Heart right ventricle (tissue), 16 donors: ENCODE measurements at regions not wholly inside any gene's neighbourhood (a gene's known extent, or its start where the extent isn't known, plus 50 kb on each side); places are given as distances from the start of the nearest gene placed in this dataset.

Source experiments
- ATAC-seq, 8 donors: fragments of 200-7000 bp; cut with Tn5 transposase; one replicate each; pipeline ENCODE4 v1.9.1; 2020; ENCODE audit warnings: mild to moderate bottlenecking in 8 of 8, moderate library complexity in 8 of 8, moderate number of reproducible peaks in 1 of 8
- DNase-seq, 2 donors: peaks; one replicate each; pipeline ENCODE4 v3.0.0-alpha.2; 2020
- H3K27ac ChIP-seq, 10 donors: fragments of 200-600 bp; sonication (generic) in 2 of 10; one replicate each; pipeline versions ENCODE4 v1.5.0 to v1.8.0; 2020 to 2022; ENCODE audit warnings: mild to moderate bottlenecking in 3 of 10
- H3K27me3 ChIP-seq, 7 donors: fragments of 200-600 bp; one replicate each; pipeline ENCODE4 v1.8.0; 2021 to 2022; ENCODE audit warnings: mild to moderate bottlenecking in 2 of 7
- H3K36me3 ChIP-seq, 9 donors: fragments of 200-600 bp; sonication (generic) in 1 of 9; one replicate each; pipeline versions ENCODE4 v1.5.0 to v1.8.0; 2020 to 2022; ENCODE audit warnings: mild to moderate bottlenecking in 2 of 9
- H3K4me1 ChIP-seq, 9 donors: fragments of 200-600 bp; sonication (generic) in 1 of 9; one replicate each; pipeline versions ENCODE4 v1.5.0 to v1.8.0; 2020 to 2022; ENCODE audit warnings: mild to moderate bottlenecking in 4 of 9
- H3K4me3 ChIP-seq, 10 donors: fragments of 200-600 bp; sonication (generic) in 2 of 10; one replicate each; pipeline versions ENCODE4 v1.5.0 to v1.8.0; 2020 to 2022; ENCODE audit warnings: mild to moderate bottlenecking in 7 of 10, moderate library complexity in 2 of 10
- H3K9me3 ChIP-seq, 11 donors: fragments of 200-600 bp in 10 of 11; sonication (generic) in 2 of 11; one replicate each; pipeline versions ENCODE4 v1.5.0 to v1.8.0; 2013 to 2022; ENCODE audit warnings: mild to moderate bottlenecking in 2 of 11, control low read depth in 1 of 11, moderate library complexity in 1 of 11
- WGBS, 2 donors: extraction: QIAGEN DNeasy Blood & Tissue Kit; methylation state at CpG; one replicate each; pipeline ENCODE4 v1.1.7; 2013; ENCODE audit warnings: inconsistent platforms in 1 of 2; 5-methylcytosine and 5-hydroxymethylcytosine counted together
- intact Hi-C, 10 donors: fragments of 100-400 bp; cut with DNase I; formaldehyde crosslinking; loops; one replicate each; pipeline versions ENCODE4 v1.11.1 to v1.14.2; 2022
- TF ChIP-seq, protein P1 (sequence below), 9 donors: fragments of 200-600 bp; sonication (generic) in 2 of 9; IDR thresholded peaks; one replicate each; pipeline versions ENCODE4 v1.5.0 to v1.8.0; 2021 to 2022; ENCODE audit warnings: antibody characterized with exemption in 9 of 9, mild to moderate bottlenecking in 5 of 9, moderate library complexity in 1 of 9
- donor health status: Arrhythmogenic right ventricular cardiomyopathy.
- donor health status: ischemic (EF 13 %, LVEDD 7.1; RV severe dilation, severe dysfunction).
- donor health status: healthy with polysubstance abuse.
- donor health status: DM: no; HTN: yes; CAD: no.
- donor health status: DM: no; HTN: no; CAD: no.
- donor health status: ischemic (EF 25% LVEDD 6.9; RV normal size, moderate dysfunction).
- donor health status: ischemic (EF 25% LVEDD 5.7; RV mildly dilated, moderate dysfunction).
- donor health status: healthy.
- donor health status: DM: yes; HTN: yes; CAD: no.
- donor health status: Ischemic cardiomyopathy.
- donor health status: ischemic (EF 35%, LVEDD 5.7; RV mildly dilated, moderate dysfunction).
- donor health status: nonischemic (EF 11% LVEDD 7.7; RV severe dilation, severe dysfunction).
- donor health status: DM: yes; HTN: yes; CAD: no.
- donor health status: PGD.
- donor health status: ischemic (EF 29% LVEDD 5.4; RV normal size, mild dysfunction).
- donor health status: nonischemic (EF 23%, LVEDD 6.1; RV moderate dilation, normal function).

DNA sequence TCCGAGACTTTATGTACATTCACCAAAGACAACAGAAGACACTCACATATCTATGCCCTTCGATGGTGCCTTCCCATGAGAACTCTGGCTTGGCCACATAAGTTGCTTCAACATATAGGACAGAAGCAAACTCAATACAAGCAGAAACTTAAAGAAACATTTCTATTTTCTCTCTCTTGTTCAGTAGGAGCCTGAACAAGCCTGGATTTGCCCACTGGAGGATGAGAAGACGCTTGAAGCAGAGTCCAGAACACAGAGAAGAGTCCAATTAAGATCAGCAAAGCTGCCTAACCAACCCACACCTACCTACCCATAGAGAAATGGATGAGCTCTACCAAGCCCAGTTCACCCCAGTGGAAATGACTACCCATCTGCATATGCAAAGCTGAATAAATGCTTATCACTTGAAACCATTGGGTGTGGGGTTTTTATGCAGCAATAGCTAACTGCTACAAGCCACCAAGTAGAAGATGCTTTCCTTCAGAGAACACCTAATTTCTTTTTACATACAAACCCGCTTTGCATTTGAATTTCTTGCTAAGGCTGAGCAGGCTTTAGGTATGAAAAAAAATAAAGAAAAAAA, 337.9 kb upstream of the DYNLRB2 start:
- 74 to 80% methylated on average over 4 of the region's 4 CpGs for WGBS, 2 donors
- ATAC-seq (no peak), DNase-seq (no peak)
- Histone ChIP-seq H3K27me3 (peaks cover 0 to 10% (median 0%) of the 10 kb centered on the region in 7 donors), H3K9me3 (no peaks in the 10 kb centered on the region), H3K36me3 (no peaks in the 10 kb centered on the region), H3K4me3 (no peak overlapping the region), H3K4me1 (no peaks in the 10 kb centered on the region), H3K27ac (no peak overlapping the region)
- TF ChIP-seq, protein P1, sequence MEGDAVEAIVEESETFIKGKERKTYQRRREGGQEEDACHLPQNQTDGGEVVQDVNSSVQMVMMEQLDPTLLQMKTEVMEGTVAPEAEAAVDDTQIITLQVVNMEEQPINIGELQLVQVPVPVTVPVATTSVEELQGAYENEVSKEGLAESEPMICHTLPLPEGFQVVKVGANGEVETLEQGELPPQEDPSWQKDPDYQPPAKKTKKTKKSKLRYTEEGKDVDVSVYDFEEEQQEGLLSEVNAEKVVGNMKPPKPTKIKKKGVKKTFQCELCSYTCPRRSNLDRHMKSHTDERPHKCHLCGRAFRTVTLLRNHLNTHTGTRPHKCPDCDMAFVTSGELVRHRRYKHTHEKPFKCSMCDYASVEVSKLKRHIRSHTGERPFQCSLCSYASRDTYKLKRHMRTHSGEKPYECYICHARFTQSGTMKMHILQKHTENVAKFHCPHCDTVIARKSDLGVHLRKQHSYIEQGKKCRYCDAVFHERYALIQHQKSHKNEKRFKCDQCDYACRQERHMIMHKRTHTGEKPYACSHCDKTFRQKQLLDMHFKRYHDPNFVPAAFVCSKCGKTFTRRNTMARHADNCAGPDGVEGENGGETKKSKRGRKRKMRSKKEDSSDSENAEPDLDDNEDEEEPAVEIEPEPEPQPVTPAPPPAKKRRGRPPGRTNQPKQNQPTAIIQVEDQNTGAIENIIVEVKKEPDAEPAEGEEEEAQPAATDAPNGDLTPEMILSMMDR (IDR thresholded peaks at IDR 0.05) = no peak
- intact Hi-C loops = no loop called here

DNA sequence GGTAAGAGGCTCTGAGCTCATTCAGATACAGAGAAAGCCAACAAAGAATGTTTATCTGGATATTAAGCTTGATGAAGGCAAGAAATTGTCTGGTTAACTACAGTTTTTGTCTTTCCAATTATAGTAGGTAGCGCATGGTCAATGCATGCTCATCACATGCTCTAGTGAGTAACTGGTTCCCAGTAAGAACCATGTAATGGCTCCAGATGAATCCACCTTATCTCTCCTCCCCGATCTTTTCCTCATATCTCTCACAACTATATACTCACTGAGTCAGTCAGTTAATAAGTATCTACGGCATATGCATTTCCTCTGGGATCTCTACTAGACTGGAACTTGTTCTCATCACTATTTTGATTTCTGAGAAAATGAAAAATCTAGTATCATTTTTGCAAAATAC, 340.7 kb upstream of the DYNLRB2 start:
- H3K4me1 ChIP-seq = no peaks in the 10 kb centered on the region
- H3K27me3 ChIP-seq = peaks cover 0 to 11% (median 0%) of the 10 kb centered on the region in 7 donors
- TF ChIP-seq, protein P1 (IDR thresholded peaks at IDR 0.05) = no peak
- H3K36me3 ChIP-seq = no peaks in the 10 kb centered on the region
- DNase-seq (no peak), ATAC-seq (no peak)
- H3K27ac ChIP-seq = no peak overlapping the region
- intact Hi-C loops = no loop called here
- WGBS, 2 donors = 89 to 91% methylated on average over 3 of the region's 3 CpGs
- no peak overlapping the region for H3K4me3 ChIP-seq
- H3K9me3 ChIP-seq = no peaks in the 10 kb centered on the region

DNA sequence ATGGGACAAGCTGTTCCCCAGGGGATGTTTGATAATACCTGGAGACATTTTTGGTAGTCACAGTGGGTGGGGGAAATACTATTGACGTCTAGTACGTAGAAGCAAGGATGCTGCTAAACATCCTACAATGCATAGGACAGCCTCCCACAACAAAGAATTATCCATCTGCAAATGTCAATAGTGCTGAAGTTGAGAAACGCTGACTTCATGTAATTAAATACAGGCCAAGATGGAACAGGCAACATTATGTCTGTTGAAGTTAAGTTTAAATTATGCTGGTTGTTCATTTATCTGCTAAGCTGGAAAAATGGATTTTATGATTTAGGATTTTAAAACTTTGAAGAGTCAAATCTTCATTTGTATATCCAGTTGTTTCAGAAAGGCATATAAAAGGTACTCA, 341.2 kb upstream of the DYNLRB2 start:
- no peaks in the 10 kb centered on the region for H3K9me3 ChIP-seq
- WGBS, 2 donors = 82 to 85% methylated on average over 3 of the region's 3 CpGs
- H3K4me3 ChIP-seq = no peak overlapping the region
- H3K27me3 ChIP-seq = peaks cover 0 to 12% (median 0%) of the 10 kb centered on the region in 7 donors
- H3K36me3 ChIP-seq = no peaks in the 10 kb centered on the region
- intact Hi-C loops = no loop called here
- TF ChIP-seq, protein P1 (IDR thresholded peaks at IDR 0.05) = no peak
- DNase-seq = no peak
- H3K27ac ChIP-seq = no peak overlapping the region
- no peaks in the 10 kb centered on the region for H3K4me1 ChIP-seq
- no peak for ATAC-seq

DNA sequence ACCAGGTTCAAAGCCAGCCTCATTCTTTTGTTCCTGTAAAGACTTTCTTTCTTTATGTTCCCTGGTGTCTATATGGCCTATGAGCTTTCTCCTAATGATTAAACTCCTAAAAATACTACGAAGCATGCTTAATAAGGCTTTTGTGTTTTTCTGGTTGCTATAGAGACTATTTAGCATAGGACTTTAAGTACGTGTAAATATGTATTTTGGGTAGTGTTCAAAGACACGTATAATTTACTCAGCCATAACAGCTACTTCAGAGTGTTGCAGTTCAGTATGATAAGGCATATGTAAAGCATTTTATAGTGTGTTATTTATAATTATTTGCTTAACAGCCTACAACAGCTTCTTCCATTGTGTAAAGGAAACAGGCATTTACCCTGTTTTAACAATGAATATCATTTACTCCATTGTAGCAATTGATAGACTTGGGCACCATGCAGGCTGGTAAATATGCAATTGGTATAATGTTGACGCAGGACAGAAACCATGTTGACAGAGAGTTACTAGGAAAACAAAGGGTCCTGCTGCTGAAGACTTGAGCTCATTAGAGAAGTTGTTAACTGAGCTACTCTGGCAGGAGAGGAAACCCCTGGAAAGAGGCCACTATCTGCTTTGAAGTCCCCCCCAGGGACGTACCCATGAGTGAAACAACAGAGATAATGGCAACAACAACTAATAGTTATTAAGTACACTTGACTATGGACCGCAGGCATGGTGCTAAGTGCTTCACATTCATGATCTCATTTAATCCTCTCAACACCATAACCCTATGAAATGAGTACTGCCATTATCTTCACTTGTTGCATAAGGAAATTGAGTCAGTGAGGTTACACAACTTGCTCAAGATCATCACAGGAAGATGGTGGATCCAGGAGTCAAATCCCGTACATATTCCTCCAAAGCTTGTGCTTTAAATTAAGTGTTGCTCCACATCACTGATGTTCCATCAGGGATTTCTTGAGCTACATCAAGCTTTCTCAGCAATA, 342.2 kb upstream of the DYNLRB2 start:
- no peaks in the 10 kb centered on the region for H3K36me3 ChIP-seq
- peaks cover 0 to 9% (median 0%) of the 10 kb centered on the region in 7 donors for H3K27me3 ChIP-seq
- ATAC-seq (no peak), DNase-seq (no peak)
- no peak overlapping the region for H3K27ac ChIP-seq
- TF ChIP-seq, protein P1 (IDR thresholded peaks at IDR 0.05) = no peak
- 47 to 55% methylated on average over 7 of the region's 7 CpGs for WGBS, 2 donors
- no peaks in the 10 kb centered on the region for H3K9me3 ChIP-seq
- no peaks in the 10 kb centered on the region for H3K4me1 ChIP-seq
- no peak overlapping the region for H3K4me3 ChIP-seq
- intact Hi-C loops = no loop called here
